GM18502 (cell line): ENCODE measurements at regions not wholly inside any gene's neighbourhood (a gene's known extent, or its start where the extent isn't known, plus 50 kb on each side); places are given as distances from the start of the nearest gene placed in this dataset.
"Not testable (repeated sequence)": the region's sequence is repeated elsewhere in the genome, so short reads cannot be mapped to it uniquely, and the experiment has no call there.

Experiments used
- ATAC-seq: cut with Tn5 transposase; IDR thresholded peaks from one replicate; pipeline ENCODE4 v1.9.1; 2021; ENCODE audit warnings: mild to moderate bottlenecking; ENCODE audit not compliant: unreplicated experiment, poor library complexity

DNA sequence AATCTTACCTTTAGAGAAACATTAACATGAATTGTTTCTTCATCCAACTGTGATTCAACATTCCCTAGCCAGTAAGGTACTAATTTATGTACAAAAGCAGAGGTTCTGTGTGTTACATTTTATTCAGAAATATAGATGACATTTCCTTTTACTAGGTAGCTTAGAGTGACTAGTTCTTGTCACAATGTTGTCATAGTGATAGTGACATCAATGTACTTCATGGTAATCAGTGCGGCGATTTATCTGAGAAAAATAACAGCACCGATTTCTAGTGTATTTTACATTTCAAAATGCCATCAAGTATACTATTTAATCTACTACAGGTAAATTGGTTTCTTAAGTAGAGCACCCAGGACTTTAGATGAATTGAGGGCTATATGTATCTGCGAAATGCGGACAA is 72.1 kb upstream of the DGKB start:
- no peak for ATAC-seq

DNA sequence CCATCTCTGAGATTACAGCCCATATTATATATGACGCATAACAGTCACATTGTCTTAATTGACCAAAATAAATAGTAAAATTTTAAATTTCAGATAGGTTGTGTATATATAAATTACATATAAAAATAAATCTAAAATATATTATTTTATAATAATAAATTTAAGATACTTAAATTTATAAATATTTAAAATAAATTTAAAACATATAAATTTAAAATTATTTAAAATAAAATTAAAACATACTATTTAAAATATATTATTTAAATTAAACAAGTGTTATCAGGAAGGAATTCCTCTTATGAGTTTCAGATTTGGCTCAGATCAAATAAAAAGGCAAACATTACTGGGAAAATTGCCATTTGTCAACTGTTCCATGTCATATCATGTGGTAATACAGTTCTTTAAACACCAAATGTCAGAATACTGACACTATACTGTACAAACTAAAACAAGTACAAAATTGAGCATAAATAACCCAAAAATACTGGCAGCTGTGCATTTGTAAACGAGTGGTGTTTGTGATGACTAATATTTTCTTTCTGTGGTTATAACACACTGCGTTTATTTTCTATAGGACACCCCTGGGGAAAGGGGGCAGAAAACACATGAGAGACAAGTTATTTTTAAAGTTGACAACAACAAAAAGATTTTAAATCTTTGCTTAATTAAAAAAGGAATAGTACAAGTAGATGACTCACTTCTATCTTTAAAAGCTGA is 71.3 kb upstream of the DGKB start:
- no peak for ATAC-seq

GRCh38 chr7:14971678-14972077 is 69.1 kb upstream of the DGKB start:
- ATAC-seq: not testable (repeated sequence)

- ATAC-seq: not testable (repeated sequence)
Measured at GRCh38 chr7:14967376-14967775, 64.8 kb upstream of the DGKB start.

DNA sequence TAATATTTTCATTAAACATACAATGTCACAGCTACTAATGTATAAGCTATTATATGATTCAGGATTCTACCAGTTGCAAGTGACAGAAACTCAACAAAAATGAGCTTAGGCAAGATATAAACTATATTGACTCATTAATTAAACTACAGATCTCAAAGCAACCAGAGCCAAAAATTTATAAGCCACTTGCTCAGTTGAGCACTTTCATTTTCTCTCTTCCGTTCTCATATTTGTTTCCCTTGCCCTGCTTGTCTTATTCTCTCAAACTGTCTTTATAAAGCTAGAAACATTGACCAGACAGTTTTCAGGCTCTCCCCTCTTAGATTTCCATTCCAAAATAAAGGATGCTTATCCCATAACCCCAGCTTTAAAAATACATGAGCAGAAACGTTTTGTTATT is 60.2 kb upstream of the DGKB start:
- ATAC-seq: no peak

- ATAC-seq: no peak
Measured at GRCh38 chr7:14960721-14961120, 58.2 kb upstream of the DGKB start.

DNA sequence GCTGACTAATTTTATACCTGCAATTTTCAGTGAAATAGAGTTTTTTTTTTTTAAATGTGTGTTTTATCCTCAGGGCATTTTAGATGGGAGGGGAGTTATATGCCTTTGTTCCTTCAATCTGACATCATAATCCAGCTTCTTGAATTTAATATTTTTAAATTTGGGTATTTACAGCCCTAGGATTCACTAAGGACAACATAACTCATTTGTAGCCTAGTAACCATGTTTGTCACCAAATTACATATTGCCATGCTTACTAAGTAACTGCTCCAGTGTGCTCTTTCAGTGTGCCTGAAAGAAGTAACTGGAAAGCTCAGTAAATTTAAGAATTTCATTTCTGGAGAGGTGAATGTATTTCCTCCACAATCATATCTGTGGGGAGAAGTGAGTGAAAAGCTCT is 56.8 kb upstream of the DGKB start:
- ATAC-seq: no peak

GRCh38 chr7:14954035-14954434 is 51.5 kb upstream of the DGKB start:
- ATAC-seq: no peak
